Large intestine (tissue), 3 donors: ENCODE measurements at regions not wholly inside any gene's neighbourhood (a gene's known extent, or its start where the extent isn't known, plus 50 kb on each side); places are given as distances from the start of the nearest gene placed in this dataset.
A peak's percentile ranks its signal among the peaks of the same experiment; 100 is the strongest.

ENCODE experiments used
- DNase-seq, 2 donors: peaks; one replicate each; pipeline versions ENCODE4 v3.0.0 to v3.0.0-alpha.2; 2013
- H3K27ac ChIP-seq: one replicate; pipeline ENCODE4 v1.5.1; 2013; ENCODE audit warnings: low read length
- H3K27me3 ChIP-seq: 2 replicates; pipeline ENCODE4 v1.6.1; 2013; ENCODE audit warnings: low read length; ENCODE audit not compliant: control insufficient read depth, insufficient read depth
- H3K36me3 ChIP-seq: 2 replicates; pipeline ENCODE4 v1.6.1; 2013; ENCODE audit warnings: low read length; ENCODE audit not compliant: control insufficient read depth, insufficient read depth
- H3K4me1 ChIP-seq: one replicate; pipeline ENCODE4 v1.6.1; 2013; ENCODE audit warnings: low read length; ENCODE audit not compliant: control insufficient read depth, insufficient read depth
- H3K4me3 ChIP-seq: one replicate; pipeline ENCODE4 v1.5.1; 2013; ENCODE audit warnings: low read length
- H3K9me3 ChIP-seq: one replicate; pipeline ENCODE4 v1.6.1; 2013; ENCODE audit warnings: mild to moderate bottlenecking, low read depth, low read length, moderate library complexity; ENCODE audit not compliant: control insufficient read depth
- WGBS: methylation state at CpG from one replicate; pipeline ENCODE4 v1.1.5; 2013; ENCODE audit warnings: low lambda C conversion rate; ENCODE audit not compliant: insufficient coverage; 5-methylcytosine and 5-hydroxymethylcytosine counted together

GRCh38 chr6:21883595-21884328, 290.2 kb downstream of the SOX4 start:
- H3K4me3 ChIP-seq, result no peak overlapping the region
- no peaks in the 10 kb centered on the region for H3K36me3 ChIP-seq
- H3K4me1 ChIP-seq, result peaks cover 11% of the 10 kb centered on the region
- H3K27me3 ChIP-seq, result no peaks in the 10 kb centered on the region
- no peak overlapping the region for H3K27ac ChIP-seq
- no peak for DNase-seq
- WGBS, result no CpG with 5 or more reads among the region's 5 CpGs
- H3K9me3 ChIP-seq, result no peaks in the 10 kb centered on the region

- Histone ChIP-seq H3K27ac (peak overlapping the region; percentile 30), H3K27me3 (no peaks in the 10 kb centered on the region)
- WGBS, result no CpG with 5 or more reads among the region's 1 CpG
Measured at GRCh38 chr6:21885111-21885510, 291.6 kb downstream of the SOX4 start.

GRCh38 chr6:21885532-21886114, 292.1 kb downstream of the SOX4 start:
- Histone ChIP-seq H3K4me1 (peaks cover 11% of the 10 kb centered on the region), H3K36me3 (no peaks in the 10 kb centered on the region), H3K27me3 (no peaks in the 10 kb centered on the region), H3K27ac (peak overlapping the region; percentile 30), H3K9me3 (no peaks in the 10 kb centered on the region), H3K4me3 (no peak overlapping the region)
- no CpG with 5 or more reads among the region's 7 CpGs for WGBS
- peak; percentile 35 to 38 for DNase-seq

More at GRCh38 chr6:21885111-21885510, 291.6 kb downstream of the SOX4 start:
- DNase-seq, result no peak
- no peaks in the 10 kb centered on the region for H3K36me3 ChIP-seq
- no peaks in the 10 kb centered on the region for H3K9me3 ChIP-seq
- H3K4me1 ChIP-seq, result peaks cover 11% of the 10 kb centered on the region
- no peak overlapping the region for H3K4me3 ChIP-seq

DNA sequence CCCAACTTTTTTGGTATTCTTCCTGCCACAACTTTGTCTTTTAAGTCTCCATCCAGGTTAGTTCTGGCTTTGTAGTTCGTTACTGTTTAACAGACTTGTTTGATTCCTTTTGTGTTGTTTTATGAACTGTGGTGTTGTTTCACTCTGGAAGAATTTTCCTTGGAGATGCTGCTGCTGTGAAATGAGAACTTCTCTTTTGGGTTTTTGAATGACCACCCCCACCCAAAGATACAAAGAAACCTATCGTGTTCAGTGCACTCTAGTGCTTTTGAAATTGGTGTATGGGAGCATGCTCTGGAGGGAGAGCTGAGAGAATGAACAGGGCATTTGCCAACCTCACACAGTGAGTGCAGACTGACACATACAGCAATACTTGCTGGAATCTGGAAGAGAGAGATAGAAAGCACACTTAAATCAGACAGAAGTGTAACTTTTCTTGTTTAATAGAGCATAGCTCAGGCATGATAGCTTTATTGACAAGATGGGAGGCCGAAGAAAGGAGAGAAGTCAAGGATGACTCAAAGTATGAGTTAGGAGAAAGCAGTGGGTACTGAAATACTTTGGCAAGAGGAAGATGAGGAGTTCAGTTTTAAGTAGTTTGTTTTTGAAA, 293.1 kb downstream of the SOX4 start:
- Histone ChIP-seq H3K4me3 (no peak overlapping the region), H3K4me1 (peaks cover 11% of the 10 kb centered on the region), H3K9me3 (no peaks in the 10 kb centered on the region), H3K36me3 (no peaks in the 10 kb centered on the region), H3K27ac (no peak overlapping the region), H3K27me3 (no peaks in the 10 kb centered on the region)
- 88% methylated on average over 1 of the region's 3 CpGs for WGBS
- no peak for DNase-seq

DNA sequence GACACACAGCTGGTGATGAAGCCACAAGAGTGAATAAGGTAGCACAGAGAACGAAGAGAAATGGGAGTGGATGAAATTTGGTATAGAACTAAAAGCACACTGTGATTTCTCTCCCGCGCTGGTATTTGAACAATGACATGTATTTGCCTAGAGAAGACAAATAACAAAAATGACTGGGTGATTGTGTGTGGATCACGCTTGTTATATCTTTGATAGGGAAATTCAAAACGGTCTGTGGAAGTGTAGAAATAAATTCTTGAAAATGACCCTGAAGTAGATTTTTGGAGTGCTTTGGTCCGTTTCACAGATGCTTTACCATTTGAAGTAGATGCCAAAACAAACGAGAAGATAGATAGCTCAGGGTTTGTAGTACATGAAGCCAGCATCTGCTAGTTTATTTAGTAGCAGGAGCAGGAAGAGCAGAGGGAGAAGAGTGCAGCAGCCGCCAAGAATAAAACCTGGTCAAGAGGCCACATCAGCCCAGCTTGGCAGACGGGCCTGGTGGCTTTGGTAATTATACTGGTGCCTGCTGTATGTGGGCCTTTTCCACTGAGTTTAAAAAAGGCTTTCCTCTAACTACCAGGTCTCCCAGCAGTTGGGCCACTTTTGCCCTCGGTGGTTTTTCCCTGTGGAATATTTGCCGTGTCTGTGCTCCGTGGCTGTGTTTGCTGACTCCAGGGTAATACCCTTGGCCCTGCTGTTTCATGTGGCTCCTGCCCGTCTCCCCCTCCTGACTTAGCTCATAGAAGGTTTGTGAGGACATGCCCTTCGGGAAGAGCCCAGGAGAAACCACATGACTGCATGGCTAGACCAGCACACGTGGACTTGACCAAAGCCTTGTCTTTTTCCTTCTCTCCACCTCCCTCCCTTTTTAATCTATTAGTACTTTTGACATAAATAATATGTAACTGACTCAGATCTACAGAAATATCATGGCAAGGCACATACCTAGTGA, 294.0 kb downstream of the SOX4 start:
- DNase-seq, result no peak
- 62% methylated on average over 5 of the region's 15 CpGs for WGBS

DNA sequence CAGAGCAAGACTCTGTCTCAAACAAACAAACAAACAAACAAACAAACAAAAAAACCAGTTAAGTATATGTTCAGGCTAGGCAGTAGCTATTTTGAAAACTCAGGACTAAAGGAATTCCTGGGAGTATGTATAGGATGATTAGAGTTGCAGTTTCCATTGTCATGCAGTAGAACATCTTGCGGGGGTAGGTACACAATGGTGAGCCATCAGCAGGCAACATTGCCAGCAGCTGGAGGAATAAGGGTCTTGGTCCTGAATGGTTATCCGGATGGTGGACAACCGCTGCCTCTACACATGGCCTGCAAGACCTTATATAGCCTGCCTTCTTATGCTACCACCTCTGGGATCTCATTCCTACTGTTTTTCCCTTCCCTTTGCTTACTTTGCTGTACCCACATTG, 297.5 kb downstream of the SOX4 start:
- Histone ChIP-seq H3K27ac (no peak overlapping the region), H3K27me3 (no peaks in the 10 kb centered on the region), H3K9me3 (no peaks in the 10 kb centered on the region), H3K4me1 (peaks cover 4% of the 10 kb centered on the region), H3K36me3 (no peaks in the 10 kb centered on the region), H3K4me3 (no peak overlapping the region)
- no CpG with 5 or more reads among the region's 3 CpGs for WGBS
- DNase-seq, result no peak

More for the DNA sequence above, 294.0 kb downstream of the SOX4 start:
- Histone ChIP-seq H3K4me1 (peaks cover 11% of the 10 kb centered on the region), H3K4me3 (no peak overlapping the region), H3K9me3 (no peaks in the 10 kb centered on the region), H3K27me3 (no peaks in the 10 kb centered on the region), H3K27ac (no peak overlapping the region), H3K36me3 (no peaks in the 10 kb centered on the region)

- H3K27ac ChIP-seq, result no peak overlapping the region
- H3K27me3 ChIP-seq, result no peaks in the 10 kb centered on the region
- DNase-seq, result no peak
- H3K4me3 ChIP-seq, result no peak overlapping the region
- no peaks in the 10 kb centered on the region for H3K36me3 ChIP-seq
- H3K9me3 ChIP-seq, result no peaks in the 10 kb centered on the region
- no CpG with 5 or more reads among the region's 4 CpGs for WGBS
- no peaks in the 10 kb centered on the region for H3K4me1 ChIP-seq
Measured at GRCh38 chr6:21893793-21894192, 300.2 kb downstream of the SOX4 start.

DNA sequence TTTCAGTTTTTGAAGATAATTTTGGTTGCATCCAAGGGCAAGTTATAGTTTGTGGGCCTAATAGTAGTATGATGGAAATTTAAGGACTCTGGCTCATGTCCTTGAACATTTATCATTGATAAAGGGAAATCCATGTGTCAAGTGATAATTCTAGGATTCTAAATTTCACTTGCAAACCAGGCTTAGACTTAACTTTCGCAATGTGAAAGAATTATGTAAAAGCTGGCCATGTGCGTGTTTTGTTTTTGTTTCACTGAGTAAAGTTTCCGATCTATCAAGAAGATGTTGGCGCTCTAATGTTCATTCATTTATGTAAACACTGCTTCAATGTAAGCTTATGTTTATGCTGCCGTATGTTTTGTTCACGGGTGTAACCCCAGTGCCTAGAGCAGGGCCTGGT, 302.0 kb downstream of the SOX4 start:
- no peak for DNase-seq

GRCh38 chr6:21898107-21898796, 304.7 kb downstream of the SOX4 start:
- 94% methylated on average over 3 of the region's 5 CpGs for WGBS
- Histone ChIP-seq H3K27ac (no peak overlapping the region), H3K27me3 (no peaks in the 10 kb centered on the region), H3K36me3 (no peaks in the 10 kb centered on the region), H3K9me3 (no peaks in the 10 kb centered on the region), H3K4me1 (no peaks in the 10 kb centered on the region), H3K4me3 (no peak overlapping the region)
- DNase-seq, result no peak

More for the DNA sequence above, 302.0 kb downstream of the SOX4 start:
- Histone ChIP-seq H3K36me3 (no peaks in the 10 kb centered on the region), H3K9me3 (no peaks in the 10 kb centered on the region), H3K4me3 (no peak overlapping the region), H3K27ac (no peak overlapping the region), H3K27me3 (no peaks in the 10 kb centered on the region), H3K4me1 (no peaks in the 10 kb centered on the region)
- WGBS, result 91% methylated on average over 3 of the region's 6 CpGs
